ENCODE measurements at regions not wholly inside any gene's neighbourhood (a gene's known extent, or its start where the extent isn't known, plus 50 kb on each side); places are given as distances from the start of the nearest gene placed in this dataset.
A peak's percentile ranks its signal among the peaks of the same experiment; 100 is the strongest.

GRCh38 chr5:126166368-126166767 lies 256.8 kb upstream of the GRAMD2B start:
- Histone ChIP-seq H3K9me3 (ENCODE audit: control insufficient read depth, low read length) (peaks cover 2% of the 10 kb centered on the region), H3K27me3 (ENCODE audit: control insufficient read depth in 1 of 2, insufficient read depth in 2 of 2, low read length in 1 of 2) (no peaks in the 10 kb centered on the region), H3K4me1 (ENCODE audit: control insufficient read depth in 1 of 2, insufficient read depth in 2 of 2, low read length in 2 of 2) (no peaks in the 10 kb centered on the region), H3K4me3 (ENCODE audit: low read length in 2 of 2) (no peak overlapping the region), H3K36me3 (ENCODE audit: control insufficient read depth in 1 of 2, insufficient read depth in 2 of 2, low read length in 1 of 2) (no peaks in the 10 kb centered on the region), H3K27ac (ENCODE audit: low read depth in 1 of 2, low read length in 2 of 2) (no peak overlapping the region)
- ATAC-seq (ENCODE audit: low FRiP score) (no peak), DNase-seq (no peak)
- WGBS, 2 donors: 94 to 98% methylated on average over 1 of the region's 1 CpG
- intact Hi-C loops (cut with DNase I): no loop called here

DNA sequence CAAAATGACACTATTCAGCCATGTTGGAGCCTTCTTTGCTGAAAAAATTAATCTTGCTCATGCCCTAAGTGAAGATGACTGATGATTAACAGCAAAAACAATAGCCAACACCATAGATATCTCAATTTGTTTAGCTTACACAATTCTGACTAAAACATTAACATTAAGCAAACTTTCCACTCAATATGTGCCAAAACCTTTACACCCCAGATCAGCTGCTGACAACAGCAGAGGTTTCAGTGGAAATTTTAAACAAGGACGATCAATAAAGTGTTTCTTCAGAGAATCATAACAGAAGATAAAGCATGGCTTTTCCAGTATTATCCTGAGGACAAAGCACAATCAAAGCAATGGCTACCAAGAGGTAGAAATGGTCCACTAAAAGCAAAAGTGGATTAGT lies 254.4 kb upstream of the GRAMD2B start:
- ATAC-seq (ENCODE audit: low FRiP score) (no peak), DNase-seq (no peak)
- H3K4me3 ChIP-seq (ENCODE audit: low read length in 2 of 2): no peak overlapping the region
- H3K9me3 ChIP-seq (ENCODE audit: control insufficient read depth, low read length): peaks cover 2% of the 10 kb centered on the region
- H3K4me1 ChIP-seq (ENCODE audit: control insufficient read depth in 1 of 2, insufficient read depth in 2 of 2, low read length in 2 of 2): no peaks in the 10 kb centered on the region
- H3K27ac ChIP-seq (ENCODE audit: low read depth in 1 of 2, low read length in 2 of 2): no peak overlapping the region
- WGBS, 2 donors: 84 to 88% methylated on average over 1 of the region's 1 CpG
- H3K36me3 ChIP-seq (ENCODE audit: control insufficient read depth in 1 of 2, insufficient read depth in 2 of 2, low read length in 1 of 2): no peaks in the 10 kb centered on the region
- intact Hi-C loops (cut with DNase I): no loop called here
- no peaks in the 10 kb centered on the region for H3K27me3 ChIP-seq (ENCODE audit: control insufficient read depth in 1 of 2, insufficient read depth in 2 of 2, low read length in 1 of 2)

DNA sequence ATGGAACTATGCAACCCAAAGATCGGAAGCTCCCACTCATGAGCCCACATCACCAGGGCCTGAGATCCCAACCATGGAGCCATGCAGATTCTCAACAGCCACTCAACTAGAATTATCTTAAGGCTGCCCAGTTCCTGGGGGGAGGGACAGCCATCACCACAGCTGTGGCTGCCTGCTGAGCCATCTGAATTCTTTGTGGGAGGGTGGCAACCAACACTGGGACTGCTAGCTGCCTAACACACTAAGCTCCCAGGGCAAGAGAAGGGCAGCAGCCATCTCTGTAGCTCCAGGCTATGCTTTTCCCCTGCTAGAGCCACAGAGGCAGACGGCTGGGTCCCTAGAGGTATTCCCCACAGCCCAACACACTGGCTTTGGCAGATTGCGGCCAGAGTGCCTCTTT lies 251.3 kb upstream of the GRAMD2B start:
- ATAC-seq (ENCODE audit: low FRiP score) (no peak), DNase-seq (no peak)
- intact Hi-C loops (cut with DNase I): no loop called here
- H3K36me3 ChIP-seq (ENCODE audit: control insufficient read depth in 1 of 2, insufficient read depth in 2 of 2, low read length in 1 of 2): no peaks in the 10 kb centered on the region
- H3K27ac ChIP-seq (ENCODE audit: low read depth in 1 of 2, low read length in 2 of 2): no peak overlapping the region
- H3K9me3 ChIP-seq (ENCODE audit: control insufficient read depth, low read length): peaks cover 2% of the 10 kb centered on the region
- H3K4me3 ChIP-seq (ENCODE audit: low read length in 2 of 2): no peak overlapping the region
- H3K27me3 ChIP-seq (ENCODE audit: control insufficient read depth in 1 of 2, insufficient read depth in 2 of 2, low read length in 1 of 2): no peaks in the 10 kb centered on the region
- WGBS, 2 donors: 90 to 93% methylated on average over 3 of the region's 3 CpGs
- H3K4me1 ChIP-seq (ENCODE audit: control insufficient read depth in 1 of 2, insufficient read depth in 2 of 2, low read length in 2 of 2): no peaks in the 10 kb centered on the region

DNA sequence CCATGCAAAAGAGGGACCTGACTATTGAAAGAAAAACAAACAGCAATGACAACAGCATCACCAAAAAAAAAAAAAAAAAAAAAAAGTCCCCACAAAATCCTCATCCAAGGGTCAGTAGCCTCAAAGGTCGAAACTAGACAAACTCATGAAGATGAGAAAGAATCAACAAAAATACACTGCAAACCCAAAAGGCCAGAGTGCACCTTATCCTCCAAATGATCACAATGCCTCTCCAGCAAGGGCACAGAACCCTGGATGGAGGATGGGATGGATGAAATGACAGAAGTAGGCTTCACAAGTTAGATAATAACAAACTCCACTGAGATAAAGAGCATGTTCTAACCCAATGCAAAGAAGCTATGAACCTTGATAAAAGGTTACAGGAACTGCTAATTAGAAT lies 250.4 kb upstream of the GRAMD2B start:
- ATAC-seq (ENCODE audit: low FRiP score) (no peak), DNase-seq (no peak)
- 79 to 89% methylated on average over 1 of the region's 1 CpG for WGBS, 2 donors
- Histone ChIP-seq H3K4me1 (ENCODE audit: control insufficient read depth in 1 of 2, insufficient read depth in 2 of 2, low read length in 2 of 2) (no peaks in the 10 kb centered on the region), H3K27me3 (ENCODE audit: control insufficient read depth in 1 of 2, insufficient read depth in 2 of 2, low read length in 1 of 2) (no peaks in the 10 kb centered on the region), H3K36me3 (ENCODE audit: control insufficient read depth in 1 of 2, insufficient read depth in 2 of 2, low read length in 1 of 2) (no peaks in the 10 kb centered on the region), H3K27ac (ENCODE audit: low read depth in 1 of 2, low read length in 2 of 2) (no peak overlapping the region), H3K9me3 (ENCODE audit: control insufficient read depth, low read length) (no peaks in the 10 kb centered on the region), H3K4me3 (ENCODE audit: low read length in 2 of 2) (no peak overlapping the region)
- intact Hi-C loops (cut with DNase I): no loop called here

DNA sequence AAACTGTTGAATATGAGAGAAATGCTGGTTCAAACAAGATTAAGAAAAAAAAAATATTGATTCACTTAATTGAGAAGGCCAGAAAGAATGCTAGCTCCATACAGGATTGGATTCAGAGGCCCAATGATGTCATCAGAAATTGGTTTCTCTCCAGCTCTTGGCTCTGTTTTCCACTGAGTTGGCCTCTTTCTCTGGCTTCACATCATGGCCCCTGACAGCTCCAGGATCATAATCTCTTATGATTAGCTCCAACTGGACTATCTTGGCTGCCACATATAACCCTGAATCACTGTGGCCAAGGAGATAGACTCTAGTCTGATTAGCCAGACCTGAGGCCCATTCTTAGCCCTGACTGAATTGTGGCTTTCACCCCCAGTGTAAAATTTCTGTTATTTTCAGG lies 244.7 kb upstream of the GRAMD2B start:
- Histone ChIP-seq H3K27ac (ENCODE audit: low read depth in 1 of 2, low read length in 2 of 2) (no peak overlapping the region), H3K36me3 (ENCODE audit: control insufficient read depth in 1 of 2, insufficient read depth in 2 of 2, low read length in 1 of 2) (no peaks in the 10 kb centered on the region), H3K9me3 (ENCODE audit: control insufficient read depth, low read length) (no peaks in the 10 kb centered on the region), H3K27me3 (ENCODE audit: control insufficient read depth in 1 of 2, insufficient read depth in 2 of 2, low read length in 1 of 2) (no peaks in the 10 kb centered on the region), H3K4me3 (ENCODE audit: low read length in 2 of 2) (no peak overlapping the region), H3K4me1 (ENCODE audit: control insufficient read depth in 1 of 2, insufficient read depth in 2 of 2, low read length in 2 of 2) (no peaks in the 10 kb centered on the region)
- DNase-seq (no peak), ATAC-seq (ENCODE audit: low FRiP score) (peak; percentile 83)
- intact Hi-C loops (cut with DNase I): no loop called here

- H3K36me3 ChIP-seq (ENCODE audit: control insufficient read depth in 1 of 2, insufficient read depth in 2 of 2, low read length in 1 of 2): no peaks in the 10 kb centered on the region
- no peak overlapping the region for H3K27ac ChIP-seq (ENCODE audit: low read depth in 1 of 2, low read length in 2 of 2)
- 64 to 70% methylated on average over 5 of the region's 5 CpGs for WGBS, 2 donors
- ATAC-seq (ENCODE audit: low FRiP score) (no peak), DNase-seq (no peak)
- no peak overlapping the region for H3K4me3 ChIP-seq (ENCODE audit: low read length in 2 of 2)
- intact Hi-C loops (cut with DNase I): no loop called here
- no peaks in the 10 kb centered on the region for H3K27me3 ChIP-seq (ENCODE audit: control insufficient read depth in 1 of 2, insufficient read depth in 2 of 2, low read length in 1 of 2)
- no peaks in the 10 kb centered on the region for H3K9me3 ChIP-seq (ENCODE audit: control insufficient read depth, low read length)
- no peaks in the 10 kb centered on the region for H3K4me1 ChIP-seq (ENCODE audit: control insufficient read depth in 1 of 2, insufficient read depth in 2 of 2, low read length in 2 of 2)
Observed at GRCh38 chr5:126182971-126183695, 240.1 kb upstream of the GRAMD2B start.

GRCh38 chr5:126184474-126184873 lies 238.7 kb upstream of the GRAMD2B start:
- H3K4me3 ChIP-seq (ENCODE audit: low read length in 2 of 2): no peak overlapping the region
- ATAC-seq (ENCODE audit: low FRiP score): no peak
- H3K27ac ChIP-seq (ENCODE audit: low read depth in 1 of 2, low read length in 2 of 2): no peak overlapping the region
- DNase-seq: no peak
- H3K4me1 ChIP-seq (ENCODE audit: control insufficient read depth in 1 of 2, insufficient read depth in 2 of 2, low read length in 2 of 2): no peaks in the 10 kb centered on the region
- H3K9me3 ChIP-seq (ENCODE audit: control insufficient read depth, low read length): no peaks in the 10 kb centered on the region
- no peaks in the 10 kb centered on the region for H3K27me3 ChIP-seq (ENCODE audit: control insufficient read depth in 1 of 2, insufficient read depth in 2 of 2, low read length in 1 of 2)
- no peaks in the 10 kb centered on the region for H3K36me3 ChIP-seq (ENCODE audit: control insufficient read depth in 1 of 2, insufficient read depth in 2 of 2, low read length in 1 of 2)
- intact Hi-C loops (cut with DNase I): no loop called here
- WGBS, 2 donors: 86 to 93% methylated on average over 1 of the region's 1 CpG

- Histone ChIP-seq H3K27me3 (ENCODE audit: control insufficient read depth in 1 of 2, insufficient read depth in 2 of 2, low read length in 1 of 2) (no peaks in the 10 kb centered on the region), H3K27ac (ENCODE audit: low read depth in 1 of 2, low read length in 2 of 2) (no peak overlapping the region), H3K36me3 (ENCODE audit: control insufficient read depth in 1 of 2, insufficient read depth in 2 of 2, low read length in 1 of 2) (no peaks in the 10 kb centered on the region), H3K9me3 (ENCODE audit: control insufficient read depth, low read length) (no peaks in the 10 kb centered on the region), H3K4me1 (ENCODE audit: control insufficient read depth in 1 of 2, insufficient read depth in 2 of 2, low read length in 2 of 2) (no peaks in the 10 kb centered on the region), H3K4me3 (ENCODE audit: low read length in 2 of 2) (no peak overlapping the region)
- intact Hi-C loops (cut with DNase I): no loop called here
- 73 to 74% methylated on average over 1 of the region's 1 CpG for WGBS, 2 donors
- ATAC-seq (ENCODE audit: low FRiP score): no peak
- DNase-seq: no peak
Observed at GRCh38 chr5:126186210-126186609, 237.0 kb upstream of the GRAMD2B start.

GRCh38 chr5:126188804-126189203 lies 234.4 kb upstream of the GRAMD2B start:
- DNase-seq (no peak), ATAC-seq (ENCODE audit: low FRiP score) (no peak)
- no peaks in the 10 kb centered on the region for H3K4me1 ChIP-seq (ENCODE audit: control insufficient read depth in 1 of 2, insufficient read depth in 2 of 2, low read length in 2 of 2)
- no peak overlapping the region for H3K27ac ChIP-seq (ENCODE audit: low read depth in 1 of 2, low read length in 2 of 2)
- 94% methylated on average over 2 of the region's 2 CpGs for WGBS, 2 donors
- no peak overlapping the region for H3K4me3 ChIP-seq (ENCODE audit: low read length in 2 of 2)
- intact Hi-C loops (cut with DNase I): no loop called here
- no peaks in the 10 kb centered on the region for H3K9me3 ChIP-seq (ENCODE audit: control insufficient read depth, low read length)
- no peaks in the 10 kb centered on the region for H3K27me3 ChIP-seq (ENCODE audit: control insufficient read depth in 1 of 2, insufficient read depth in 2 of 2, low read length in 1 of 2)
- H3K36me3 ChIP-seq (ENCODE audit: control insufficient read depth in 1 of 2, insufficient read depth in 2 of 2, low read length in 1 of 2): no peaks in the 10 kb centered on the region
